HG03378 (cell line): ENCODE measurements at regions not wholly inside any gene's neighbourhood (a gene's known extent, or its start where the extent isn't known, plus 50 kb on each side); places are given as distances from the start of the nearest gene placed in this dataset.

Source experiments
- ATAC-seq: cut with Tn5 transposase; IDR thresholded peaks from one replicate; pipeline ENCODE4 v1.9.1; 2021; ENCODE audit warnings: mild to moderate bottlenecking, moderate library complexity; ENCODE audit not compliant: unreplicated experiment

DNA sequence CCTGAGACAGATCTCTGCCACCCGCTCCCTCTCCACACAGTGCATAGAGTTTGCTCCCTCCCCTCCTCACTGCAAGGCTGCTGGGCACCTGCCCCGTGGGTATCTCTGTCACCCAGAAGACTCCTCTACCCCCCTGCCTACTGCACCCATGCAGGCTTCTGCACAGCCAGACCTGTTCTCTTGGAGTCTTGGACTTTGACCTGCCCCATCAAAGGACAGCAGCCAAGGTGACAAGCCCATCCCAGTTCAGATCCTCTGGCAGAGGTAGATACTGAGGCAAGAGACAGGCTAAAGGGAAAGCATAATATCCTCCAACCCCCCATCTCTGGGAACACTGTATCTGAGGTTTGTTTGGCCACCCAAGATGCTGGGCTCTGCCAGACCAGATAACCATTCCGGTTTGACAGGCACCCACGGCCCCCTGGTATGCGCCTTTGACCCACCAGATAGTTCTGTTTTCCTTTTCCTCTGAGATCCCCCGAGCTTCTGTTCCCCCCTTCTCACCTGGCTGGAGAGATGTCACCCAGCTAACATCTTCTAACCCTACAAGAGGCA lies 239.6 kb downstream of the SOX9 start:
- no peak for ATAC-seq

GRCh38 chr17:72361892-72362291 lies 241.1 kb downstream of the SOX9 start:
- no peak for ATAC-seq

- no peak for ATAC-seq
These were observed 241.7 kb downstream of the SOX9 start for GRCh38 chr17:72362376-72363088.

DNA sequence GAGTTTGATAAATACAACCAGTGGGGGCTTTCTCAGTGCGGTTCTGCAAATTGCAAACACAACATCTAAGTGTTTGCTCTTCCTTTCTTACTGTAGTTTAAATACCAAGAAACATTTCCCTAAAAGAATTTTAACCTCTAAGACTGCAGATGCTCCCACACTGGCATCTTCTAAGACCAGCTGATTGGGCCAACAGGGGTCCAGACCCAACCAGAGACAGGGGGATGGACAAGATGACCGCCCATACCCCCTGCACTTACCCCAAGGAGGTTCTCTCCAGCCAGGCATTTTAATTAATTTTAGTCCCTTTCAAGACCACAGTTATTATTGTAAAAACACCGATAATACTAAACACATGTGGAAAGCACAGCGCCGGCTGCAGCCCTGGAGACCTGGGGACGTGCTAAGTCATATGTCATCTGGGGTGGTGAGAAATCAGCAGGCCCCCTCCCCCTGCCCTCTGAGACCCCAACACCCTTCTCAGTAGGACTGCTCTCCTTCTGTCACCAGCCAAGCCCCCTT lies 242.3 kb downstream of the SOX9 start:
- ATAC-seq, result no peak

- no peak for ATAC-seq
These were observed 245.1 kb downstream of the SOX9 start for GRCh38 chr17:72365857-72366414.

DNA sequence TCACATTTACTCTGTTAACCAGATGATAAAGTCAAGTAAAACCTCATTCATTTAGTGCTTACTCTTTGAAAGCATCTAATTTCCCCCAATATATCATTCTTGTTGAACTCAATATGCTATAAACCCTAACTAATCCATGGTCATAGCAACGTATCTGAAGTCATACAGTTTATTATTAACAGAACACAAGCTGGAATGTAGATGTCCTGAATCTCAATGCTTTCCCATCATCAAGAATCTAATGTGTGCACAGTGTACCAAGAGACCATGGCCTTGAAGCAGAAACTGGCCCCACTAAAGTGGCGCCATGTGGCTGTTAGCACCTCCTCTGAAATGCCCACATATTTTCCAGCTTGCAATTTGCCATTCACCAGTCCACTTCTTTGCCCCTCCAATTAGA lies 245.8 kb downstream of the SOX9 start:
- ATAC-seq, result no peak

- ATAC-seq, result no peak
These were observed 247.4 kb downstream of the SOX9 start for GRCh38 chr17:72368191-72368590.

GRCh38 chr17:72369366-72369765 lies 248.5 kb downstream of the SOX9 start:
- ATAC-seq, result no peak

- no peak for ATAC-seq
These were observed 250.0 kb downstream of the SOX9 start for GRCh38 chr17:72370819-72371218.

GRCh38 chr17:72372185-72372584 lies 251.4 kb downstream of the SOX9 start:
- no peak for ATAC-seq

- no peak for ATAC-seq
These were observed 253.3 kb downstream of the SOX9 start for GRCh38 chr17:72373910-72374741.

- no peak for ATAC-seq
These were observed 255.9 kb downstream of the SOX9 start for GRCh38 chr17:72376526-72377345.

DNA sequence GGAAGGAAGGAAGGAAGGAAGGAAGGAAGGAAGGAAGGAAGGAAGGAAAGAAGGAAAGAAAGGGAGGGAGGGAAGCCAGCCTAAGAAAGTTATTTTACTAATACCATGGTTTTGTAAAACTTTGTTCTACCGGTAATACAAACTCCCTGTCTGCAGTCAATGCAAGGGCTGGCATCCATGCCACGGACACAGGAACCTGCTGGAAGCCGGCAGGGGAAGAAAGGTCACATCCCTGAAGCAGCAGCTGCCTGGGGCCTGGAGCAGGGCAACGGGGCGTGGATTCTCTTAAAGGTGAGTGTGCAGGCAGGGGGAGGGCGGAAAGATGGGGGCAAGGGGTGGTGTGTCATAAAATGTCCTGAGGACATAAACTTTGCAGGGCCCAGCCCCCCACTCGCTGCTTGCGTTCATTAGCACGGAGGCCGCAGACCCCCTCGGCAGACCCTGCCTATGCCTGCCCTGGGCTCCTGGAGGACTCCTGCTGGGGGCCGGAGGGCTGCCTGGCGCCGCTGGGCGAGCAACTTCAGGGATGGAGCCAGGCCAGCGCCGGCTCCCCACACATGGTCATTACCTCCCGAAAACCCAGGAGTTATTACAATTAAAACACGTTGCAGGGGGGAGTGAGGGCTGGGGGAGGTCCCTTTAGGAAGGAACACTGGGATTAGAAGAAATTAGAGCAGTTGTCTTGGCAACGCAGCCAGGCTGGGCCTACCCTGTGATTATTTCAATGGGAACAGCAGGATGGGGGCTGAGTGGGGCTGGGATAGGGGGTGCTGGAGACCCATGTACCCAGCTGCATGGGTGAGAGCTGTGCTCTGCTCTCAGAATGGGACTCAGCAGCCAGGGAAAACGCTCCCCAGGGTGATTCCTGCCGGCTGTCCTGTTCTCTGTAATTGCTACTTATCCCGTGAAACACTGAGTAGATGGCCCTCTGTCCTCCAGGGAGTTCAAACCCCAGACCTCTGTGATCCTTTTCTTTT lies 257.9 kb downstream of the SOX9 start:
- no peak for ATAC-seq

DNA sequence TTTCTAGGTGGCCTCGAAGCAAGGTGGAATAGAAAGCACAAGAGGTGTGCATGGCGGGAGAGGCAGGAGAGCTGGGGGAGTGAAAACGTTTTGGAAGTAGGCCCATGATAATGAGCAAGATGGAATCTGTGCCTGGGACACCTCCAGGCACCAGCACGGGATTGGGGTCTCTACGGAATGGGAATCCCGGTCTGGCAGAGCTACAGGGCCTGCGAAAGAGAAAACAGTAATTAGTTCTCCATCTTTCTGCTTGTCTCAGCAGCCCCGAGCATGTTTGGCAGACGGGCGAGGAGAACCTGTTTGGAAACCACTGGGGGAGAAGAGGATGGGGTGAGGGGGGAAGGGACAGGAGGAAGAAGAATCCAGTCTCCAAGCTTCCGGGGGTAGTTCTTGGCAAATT lies 258.7 kb downstream of the SOX9 start:
- no peak for ATAC-seq

GRCh38 chr17:72380120-72380519 lies 259.3 kb downstream of the SOX9 start:
- ATAC-seq, result no peak

GRCh38 chr17:72380737-72381136 lies 259.9 kb downstream of the SOX9 start:
- no peak for ATAC-seq

- no peak for ATAC-seq
These were observed 261.0 kb downstream of the SOX9 start for GRCh38 chr17:72381597-72382397.

DNA sequence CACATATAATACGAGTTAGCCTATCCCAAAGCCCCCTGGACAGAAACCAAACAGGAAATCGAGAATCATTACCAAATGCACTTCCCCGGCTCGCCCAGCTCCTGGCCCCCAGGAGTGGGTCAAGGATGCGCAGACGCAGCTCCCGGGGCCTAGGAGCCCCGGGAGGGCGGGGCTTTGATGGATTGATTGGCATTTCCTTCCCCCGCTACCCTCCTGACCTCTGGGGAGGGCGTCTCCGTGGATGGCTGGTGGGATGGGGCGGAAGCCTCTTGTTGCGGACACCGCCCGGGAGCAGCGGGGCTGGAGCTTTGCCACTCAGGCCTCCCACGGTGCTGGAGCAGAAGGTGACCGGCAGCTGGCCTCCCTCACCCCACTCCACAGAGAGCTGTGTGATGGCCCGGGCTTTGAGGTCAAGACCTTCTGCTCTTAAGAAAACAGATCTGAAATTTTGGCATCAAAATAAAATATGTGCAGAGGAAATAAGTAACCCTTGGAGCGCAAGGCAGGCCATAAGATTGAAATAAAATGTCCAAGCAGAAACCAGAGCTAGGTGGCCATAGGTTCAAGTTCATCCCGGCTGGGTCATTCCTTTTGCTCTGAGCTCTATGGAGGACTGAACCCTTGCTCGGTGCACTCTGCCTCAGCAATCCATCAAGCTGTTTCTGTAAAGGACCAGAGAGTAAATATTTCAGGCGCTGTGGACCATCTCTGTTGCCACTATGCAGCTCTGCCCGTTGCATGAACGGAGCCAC lies 262.3 kb downstream of the SOX9 start:
- no peak for ATAC-seq
